ENCODE measurements at regions not wholly inside any gene's neighbourhood (a gene's known extent, or its start where the extent isn't known, plus 50 kb on each side); places are given as distances from the start of the nearest gene placed in this dataset.
"Not testable (repeated sequence)": the region's sequence is repeated elsewhere in the genome, so short reads cannot be mapped to it uniquely, and the experiment has no call there.

GRCh38 chr7:66429498-66430163 lies 199.1 kb upstream of the KCTD7 start:
- no peak overlapping the region for H3K4me3 ChIP-seq (ENCODE audit: low read depth in 1 of 2, low read length in 2 of 2)
- H3K36me3 ChIP-seq (ENCODE audit: control insufficient read depth in 2 of 2, insufficient read depth in 2 of 2, low read length in 1 of 2) = no peaks in the 10 kb centered on the region
- H3K27ac ChIP-seq (ENCODE audit: low read depth in 2 of 2, low read length in 1 of 2) = no peak overlapping the region
- H3K27me3 ChIP-seq (ENCODE audit: control insufficient read depth in 1 of 2, insufficient read depth in 2 of 2, low read length in 2 of 2) = no peaks in the 10 kb centered on the region
- WGBS, 2 donors = 87 to 91% methylated on average over 4 of the region's 4 CpGs
- no peaks in the 10 kb centered on the region for H3K9me3 ChIP-seq (ENCODE audit: control insufficient read depth in 2 of 2, insufficient read depth in 1 of 2, low read depth in 1 of 2, low read length in 1 of 2)
- no peaks in the 10 kb centered on the region for H3K4me1 ChIP-seq (ENCODE audit: control insufficient read depth in 2 of 2, insufficient read depth in 2 of 2, low read length in 1 of 2)

GRCh38 chr7:66430164-66430545 lies 198.5 kb upstream of the KCTD7 start:
- Histone ChIP-seq H3K4me3 (ENCODE audit: low read depth in 1 of 2, low read length in 2 of 2) (no peak overlapping the region), H3K27me3 (ENCODE audit: control insufficient read depth in 1 of 2, insufficient read depth in 2 of 2, low read length in 2 of 2) (no peaks in the 10 kb centered on the region), H3K9me3 (ENCODE audit: control insufficient read depth in 2 of 2, insufficient read depth in 1 of 2, low read depth in 1 of 2, low read length in 1 of 2) (no peaks in the 10 kb centered on the region), H3K4me1 (ENCODE audit: control insufficient read depth in 2 of 2, insufficient read depth in 2 of 2, low read length in 1 of 2) (no peaks in the 10 kb centered on the region), H3K36me3 (ENCODE audit: control insufficient read depth in 2 of 2, insufficient read depth in 2 of 2, low read length in 1 of 2) (no peaks in the 10 kb centered on the region), H3K27ac (ENCODE audit: low read depth in 2 of 2, low read length in 1 of 2) (no peak overlapping the region)
- 73 to 82% methylated on average over 5 of the region's 5 CpGs for WGBS, 2 donors

GRCh38 chr7:66438703-66439405 lies 189.8 kb upstream of the KCTD7 start:
- not testable (repeated sequence) for H3K27me3 ChIP-seq (ENCODE audit: control insufficient read depth in 1 of 2, insufficient read depth in 2 of 2, low read length in 2 of 2); H3K9me3 ChIP-seq (ENCODE audit: control insufficient read depth in 2 of 2, insufficient read depth in 1 of 2, low read depth in 1 of 2, low read length in 1 of 2); H3K27ac ChIP-seq (ENCODE audit: low read depth in 2 of 2, low read length in 1 of 2); H3K4me3 ChIP-seq (ENCODE audit: low read depth in 1 of 2, low read length in 2 of 2); H3K4me1 ChIP-seq (ENCODE audit: control insufficient read depth in 2 of 2, insufficient read depth in 2 of 2, low read length in 1 of 2); H3K36me3 ChIP-seq (ENCODE audit: control insufficient read depth in 2 of 2, insufficient read depth in 2 of 2, low read length in 1 of 2)
- WGBS, 2 donors = 79 to 89% methylated on average over 1 of the region's 1 CpG

GRCh38 chr7:66442385-66442784 lies 186.3 kb upstream of the KCTD7 start:
- no peak overlapping the region for H3K27ac ChIP-seq (ENCODE audit: low read depth in 2 of 2, low read length in 1 of 2)
- H3K4me3 ChIP-seq (ENCODE audit: low read depth in 1 of 2, low read length in 2 of 2) = no peak overlapping the region
- H3K27me3 ChIP-seq (ENCODE audit: control insufficient read depth in 1 of 2, insufficient read depth in 2 of 2, low read length in 2 of 2) = no peaks in the 10 kb centered on the region
- H3K4me1 ChIP-seq (ENCODE audit: control insufficient read depth in 2 of 2, insufficient read depth in 2 of 2, low read length in 1 of 2) = no peaks in the 10 kb centered on the region
- no peaks in the 10 kb centered on the region for H3K9me3 ChIP-seq (ENCODE audit: control insufficient read depth in 2 of 2, insufficient read depth in 1 of 2, low read depth in 1 of 2, low read length in 1 of 2)
- 61 to 70% methylated on average over 4 of the region's 4 CpGs for WGBS, 2 donors
- no peaks in the 10 kb centered on the region for H3K36me3 ChIP-seq (ENCODE audit: control insufficient read depth in 2 of 2, insufficient read depth in 2 of 2, low read length in 1 of 2)

- Histone ChIP-seq H3K27me3 (ENCODE audit: control insufficient read depth in 1 of 2, insufficient read depth in 2 of 2, low read length in 2 of 2) (no peaks in the 10 kb centered on the region), H3K9me3 (ENCODE audit: control insufficient read depth in 2 of 2, insufficient read depth in 1 of 2, low read depth in 1 of 2, low read length in 1 of 2) (no peaks in the 10 kb centered on the region), H3K27ac (ENCODE audit: low read depth in 2 of 2, low read length in 1 of 2) (no peak overlapping the region), H3K4me1 (ENCODE audit: control insufficient read depth in 2 of 2, insufficient read depth in 2 of 2, low read length in 1 of 2) (no peaks in the 10 kb centered on the region), H3K36me3 (ENCODE audit: control insufficient read depth in 2 of 2, insufficient read depth in 2 of 2, low read length in 1 of 2) (no peaks in the 10 kb centered on the region), H3K4me3 (ENCODE audit: low read depth in 1 of 2, low read length in 2 of 2) (no peak overlapping the region)
These were observed 184.7 kb upstream of the KCTD7 start for GRCh38 chr7:66443946-66444345.

- not testable (repeated sequence) for H3K4me1 ChIP-seq (ENCODE audit: control insufficient read depth in 2 of 2, insufficient read depth in 2 of 2, low read length in 1 of 2); H3K9me3 ChIP-seq (ENCODE audit: control insufficient read depth in 2 of 2, insufficient read depth in 1 of 2, low read depth in 1 of 2, low read length in 1 of 2); H3K27ac ChIP-seq (ENCODE audit: low read depth in 2 of 2, low read length in 1 of 2); H3K4me3 ChIP-seq (ENCODE audit: low read depth in 1 of 2, low read length in 2 of 2); H3K36me3 ChIP-seq (ENCODE audit: control insufficient read depth in 2 of 2, insufficient read depth in 2 of 2, low read length in 1 of 2); H3K27me3 ChIP-seq (ENCODE audit: control insufficient read depth in 1 of 2, insufficient read depth in 2 of 2, low read length in 2 of 2)
- 97 to 98% methylated on average over 2 of the region's 2 CpGs for WGBS, 2 donors
These were observed 181.7 kb upstream of the KCTD7 start for GRCh38 chr7:66447007-66447406.

GRCh38 chr7:66450814-66451213 lies 177.9 kb upstream of the KCTD7 start:
- not testable (repeated sequence) for H3K36me3 ChIP-seq (ENCODE audit: control insufficient read depth in 2 of 2, insufficient read depth in 2 of 2, low read length in 1 of 2); H3K4me1 ChIP-seq (ENCODE audit: control insufficient read depth in 2 of 2, insufficient read depth in 2 of 2, low read length in 1 of 2); H3K4me3 ChIP-seq (ENCODE audit: low read depth in 1 of 2, low read length in 2 of 2); H3K27me3 ChIP-seq (ENCODE audit: control insufficient read depth in 1 of 2, insufficient read depth in 2 of 2, low read length in 2 of 2); H3K9me3 ChIP-seq (ENCODE audit: control insufficient read depth in 2 of 2, insufficient read depth in 1 of 2, low read depth in 1 of 2, low read length in 1 of 2); H3K27ac ChIP-seq (ENCODE audit: low read depth in 2 of 2, low read length in 1 of 2)
- WGBS, 2 donors = 94 to 98% methylated on average over 2 of the region's 2 CpGs

- H3K27ac ChIP-seq (ENCODE audit: low read depth in 2 of 2, low read length in 1 of 2); H3K36me3 ChIP-seq (ENCODE audit: control insufficient read depth in 2 of 2, insufficient read depth in 2 of 2, low read length in 1 of 2); H3K9me3 ChIP-seq (ENCODE audit: control insufficient read depth in 2 of 2, insufficient read depth in 1 of 2, low read depth in 1 of 2, low read length in 1 of 2); H3K27me3 ChIP-seq (ENCODE audit: control insufficient read depth in 1 of 2, insufficient read depth in 2 of 2, low read length in 2 of 2); H3K4me1 ChIP-seq (ENCODE audit: control insufficient read depth in 2 of 2, insufficient read depth in 2 of 2, low read length in 1 of 2); H3K4me3 ChIP-seq (ENCODE audit: low read depth in 1 of 2, low read length in 2 of 2): not testable (repeated sequence)
- WGBS, 2 donors = 89 to 93% methylated on average over 2 of the region's 2 CpGs
These were observed 177.0 kb upstream of the KCTD7 start for GRCh38 chr7:66451713-66452112.

GRCh38 chr7:66452165-66452564 lies 176.5 kb upstream of the KCTD7 start:
- Histone ChIP-seq H3K4me1 (ENCODE audit: control insufficient read depth in 2 of 2, insufficient read depth in 2 of 2, low read length in 1 of 2) (no peaks in the 10 kb centered on the region), H3K9me3 (ENCODE audit: control insufficient read depth in 2 of 2, insufficient read depth in 1 of 2, low read depth in 1 of 2, low read length in 1 of 2) (no peaks in the 10 kb centered on the region), H3K27me3 (ENCODE audit: control insufficient read depth in 1 of 2, insufficient read depth in 2 of 2, low read length in 2 of 2) (no peaks in the 10 kb centered on the region), H3K4me3 (ENCODE audit: low read depth in 1 of 2, low read length in 2 of 2) (no peak overlapping the region), H3K36me3 (ENCODE audit: control insufficient read depth in 2 of 2, insufficient read depth in 2 of 2, low read length in 1 of 2) (no peaks in the 10 kb centered on the region), H3K27ac (ENCODE audit: low read depth in 2 of 2, low read length in 1 of 2) (no peak overlapping the region)
- 85 to 86% methylated on average over 2 of the region's 2 CpGs for WGBS, 2 donors

GRCh38 chr7:66453340-66453739 lies 175.3 kb upstream of the KCTD7 start:
- WGBS, 2 donors = 95 to 96% methylated on average over 6 of the region's 6 CpGs
- Histone ChIP-seq H3K36me3 (ENCODE audit: control insufficient read depth in 2 of 2, insufficient read depth in 2 of 2, low read length in 1 of 2) (no peaks in the 10 kb centered on the region), H3K27me3 (ENCODE audit: control insufficient read depth in 1 of 2, insufficient read depth in 2 of 2, low read length in 2 of 2) (no peaks in the 10 kb centered on the region), H3K9me3 (ENCODE audit: control insufficient read depth in 2 of 2, insufficient read depth in 1 of 2, low read depth in 1 of 2, low read length in 1 of 2) (no peaks in the 10 kb centered on the region), H3K4me1 (ENCODE audit: control insufficient read depth in 2 of 2, insufficient read depth in 2 of 2, low read length in 1 of 2) (no peaks in the 10 kb centered on the region), H3K27ac (ENCODE audit: low read depth in 2 of 2, low read length in 1 of 2) (no peak overlapping the region), H3K4me3 (ENCODE audit: low read depth in 1 of 2, low read length in 2 of 2) (no peak overlapping the region)

Measured in esophagus (tissue), 2 donors.